ENCODE measurements at regions not wholly inside any gene's neighbourhood (a gene's known extent, or its start where the extent isn't known, plus 50 kb on each side); places are given as distances from the start of the nearest gene placed in this dataset.

- TF ChIP-seq CTCF (IDR thresholded peaks at IDR 0.05; ENCODE audit: insufficient read depth, missing control alignments) = peak; percentile 90
- FAIRE-seq (no peak), DNase-seq (ENCODE audit: insufficient read length, low spot score) (peak; percentile 45)
These were observed 79.0 kb upstream of the PRNP start for GRCh38 chr20:4607287-4607713.

- no peak for DNase-seq (ENCODE audit: insufficient read length, low spot score)
- no peak for TF ChIP-seq CTCF (IDR thresholded peaks at IDR 0.05; ENCODE audit: insufficient read depth, missing control alignments)
- FAIRE-seq = no peak
These were observed 80.2 kb upstream of the PRNP start for GRCh38 chr20:4606051-4606450.

- FAIRE-seq (no peak), DNase-seq (ENCODE audit: insufficient read length, low spot score) (no peak)
- TF ChIP-seq CTCF (IDR thresholded peaks at IDR 0.05; ENCODE audit: insufficient read depth, missing control alignments) = no peak
These were observed 81.1 kb upstream of the PRNP start for GRCh38 chr20:4605166-4605565.

- FAIRE-seq (no peak), DNase-seq (ENCODE audit: insufficient read length, low spot score) (no peak)
- no peak for TF ChIP-seq CTCF (IDR thresholded peaks at IDR 0.05; ENCODE audit: insufficient read depth, missing control alignments)
These were observed 81.7 kb upstream of the PRNP start for GRCh38 chr20:4604580-4604979.

GRCh38 chr20:4603724-4604123 is 82.5 kb upstream of the PRNP start:
- no peak for TF ChIP-seq CTCF (IDR thresholded peaks at IDR 0.05; ENCODE audit: insufficient read depth, missing control alignments)
- FAIRE-seq (no peak), DNase-seq (ENCODE audit: insufficient read length, low spot score) (no peak)

- TF ChIP-seq CTCF (IDR thresholded peaks at IDR 0.05; ENCODE audit: insufficient read depth, missing control alignments) = no peak
- DNase-seq (ENCODE audit: insufficient read length, low spot score) (no peak), FAIRE-seq (no peak)
These were observed 84.0 kb upstream of the PRNP start for GRCh38 chr20:4602297-4602631.

GRCh38 chr20:4601630-4602296 is 84.5 kb upstream of the PRNP start:
- no peak for TF ChIP-seq CTCF (IDR thresholded peaks at IDR 0.05; ENCODE audit: insufficient read depth, missing control alignments)
- FAIRE-seq (no peak), DNase-seq (ENCODE audit: insufficient read length, low spot score) (no peak)
